ENCODE measurements at regions not wholly inside any gene's neighbourhood (a gene's known extent, or its start where the extent isn't known, plus 50 kb on each side); places are given as distances from the start of the nearest gene placed in this dataset.

GRCh38 chr15:36263666-36264065 is 315.8 kb upstream of the CDIN1 start:
- TF ChIP-seq CTCF (conservative IDR thresholded peaks at IDR 0.05; ENCODE audit: low read depth) = no peak
- CTCF ChIA-PET = interaction anchor here (0.6 kb wide), 1 partner anchor 48 kb away, joined by 3 read pairs; no protein-coding TSS in a partner anchor
- POLR2A ChIA-PET (ENCODE audit: low non-redundant PET) = no interaction called here
- no peak for DNase-seq (ENCODE audit: low spot score)
- no peak overlapping the region for H3K27ac ChIP-seq

DNA sequence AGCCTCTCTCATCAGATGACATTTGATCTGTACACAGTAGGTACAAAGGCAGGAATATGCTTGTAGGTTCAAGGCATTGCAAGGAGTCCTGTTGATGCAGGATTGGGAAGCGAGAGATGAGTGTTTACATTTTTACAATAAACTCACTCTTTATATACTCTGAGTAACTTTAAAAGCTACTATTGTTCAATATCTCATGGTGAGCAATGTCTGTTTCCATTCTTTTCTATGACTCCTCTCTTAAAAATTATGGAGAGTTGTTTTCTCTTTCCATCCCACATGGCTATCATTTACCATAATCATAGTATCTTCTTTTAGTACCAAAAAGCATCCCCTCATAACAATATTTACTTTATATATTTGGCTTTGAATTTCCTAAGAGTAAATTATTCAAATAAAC is 314.0 kb upstream of the CDIN1 start:
- ChIA-PET POLR2A (ENCODE audit: low non-redundant PET) (no interaction called here), CTCF (no interaction called here)
- DNase-seq (ENCODE audit: low spot score) = no peak
- no peak overlapping the region for H3K27ac ChIP-seq
- no peak for TF ChIP-seq CTCF (conservative IDR thresholded peaks at IDR 0.05; ENCODE audit: low read depth)

GRCh38 chr15:36271048-36271447 is 308.4 kb upstream of the CDIN1 start:
- ChIA-PET POLR2A (ENCODE audit: low non-redundant PET) (no interaction called here), CTCF (no interaction called here)
- H3K27ac ChIP-seq = no peak overlapping the region
- DNase-seq (ENCODE audit: low spot score) = no peak
- TF ChIP-seq CTCF (conservative IDR thresholded peaks at IDR 0.05; ENCODE audit: low read depth) = no peak

DNA sequence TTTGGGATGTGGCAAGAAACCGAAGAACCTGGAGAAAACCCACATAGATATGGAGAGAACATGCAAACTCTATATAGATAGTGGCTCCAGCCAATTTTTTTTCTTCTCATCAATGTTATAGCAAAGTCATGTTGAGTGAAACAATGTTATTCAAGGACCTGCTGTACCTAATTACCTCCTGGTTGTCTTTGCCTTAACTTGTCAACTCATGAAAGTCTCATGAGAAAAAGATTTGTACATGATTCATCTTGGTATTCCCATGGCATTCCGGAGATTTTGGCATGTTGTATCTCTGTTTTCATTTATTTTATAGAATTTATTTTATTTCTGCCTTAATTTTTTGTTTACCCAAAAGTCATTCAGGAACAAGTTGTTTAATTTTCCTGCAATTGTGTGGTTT is 303.8 kb upstream of the CDIN1 start:
- peak; percentile 3 for DNase-seq (ENCODE audit: low spot score)
- TF ChIP-seq CTCF (conservative IDR thresholded peaks at IDR 0.05; ENCODE audit: low read depth) = no peak
- H3K27ac ChIP-seq = no peak overlapping the region
- ChIA-PET CTCF (no interaction called here), POLR2A (ENCODE audit: low non-redundant PET) (no interaction called here)

GRCh38 chr15:36278219-36278618 is 301.2 kb upstream of the CDIN1 start:
- POLR2A ChIA-PET (ENCODE audit: low non-redundant PET) = no interaction called here
- CTCF ChIA-PET = no interaction called here
- no peak overlapping the region for H3K27ac ChIP-seq
- DNase-seq (ENCODE audit: low spot score) = no peak
- no peak for TF ChIP-seq CTCF (conservative IDR thresholded peaks at IDR 0.05; ENCODE audit: low read depth)

DNA sequence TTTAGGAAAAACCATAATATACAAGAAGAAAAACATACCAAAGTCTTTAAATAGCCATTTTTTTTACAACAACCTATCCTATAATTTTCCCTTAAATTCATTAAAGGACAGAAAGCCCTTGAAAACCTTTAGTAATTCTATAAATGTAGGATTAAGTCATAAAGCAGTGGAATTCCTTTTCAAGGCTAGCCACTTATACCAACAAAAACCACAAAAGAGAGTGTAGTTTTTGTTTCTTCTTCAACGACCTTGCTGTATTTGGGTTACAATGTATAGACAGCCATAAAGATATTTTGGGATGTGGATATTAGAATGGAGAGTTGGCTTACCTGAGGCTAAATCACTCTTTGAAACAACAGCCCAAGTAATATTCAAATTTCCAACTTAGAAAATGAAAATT is 296.6 kb upstream of the CDIN1 start:
- no peak overlapping the region for H3K27ac ChIP-seq
- CTCF ChIA-PET = no interaction called here
- DNase-seq (ENCODE audit: low spot score) = no peak
- POLR2A ChIA-PET (ENCODE audit: low non-redundant PET) = no interaction called here
- no peak for TF ChIP-seq CTCF (conservative IDR thresholded peaks at IDR 0.05; ENCODE audit: low read depth)

GRCh38 chr15:36284911-36285310 is 294.5 kb upstream of the CDIN1 start:
- no peak overlapping the region for H3K27ac ChIP-seq
- POLR2A ChIA-PET (ENCODE audit: low non-redundant PET) = no interaction called here
- CTCF ChIA-PET = no interaction called here
- no peak for DNase-seq (ENCODE audit: low spot score)
- TF ChIP-seq CTCF (conservative IDR thresholded peaks at IDR 0.05; ENCODE audit: low read depth) = no peak
